COLO668 (cell line): ENCODE measurements at regions not wholly inside any gene's neighbourhood (a gene's known extent, or its start where the extent isn't known, plus 50 kb on each side); places are given as distances from the start of the nearest gene placed in this dataset.
"Not testable (repeated sequence)": the region's sequence is repeated elsewhere in the genome, so short reads cannot be mapped to it uniquely, and the experiment has no call there.

Experiments
- DNase-seq: peaks from one replicate; lab custom pipeline; 2025; ENCODE audit not compliant: unreplicated experiment; lab: John Stamatoyannopoulos, UW

DNA sequence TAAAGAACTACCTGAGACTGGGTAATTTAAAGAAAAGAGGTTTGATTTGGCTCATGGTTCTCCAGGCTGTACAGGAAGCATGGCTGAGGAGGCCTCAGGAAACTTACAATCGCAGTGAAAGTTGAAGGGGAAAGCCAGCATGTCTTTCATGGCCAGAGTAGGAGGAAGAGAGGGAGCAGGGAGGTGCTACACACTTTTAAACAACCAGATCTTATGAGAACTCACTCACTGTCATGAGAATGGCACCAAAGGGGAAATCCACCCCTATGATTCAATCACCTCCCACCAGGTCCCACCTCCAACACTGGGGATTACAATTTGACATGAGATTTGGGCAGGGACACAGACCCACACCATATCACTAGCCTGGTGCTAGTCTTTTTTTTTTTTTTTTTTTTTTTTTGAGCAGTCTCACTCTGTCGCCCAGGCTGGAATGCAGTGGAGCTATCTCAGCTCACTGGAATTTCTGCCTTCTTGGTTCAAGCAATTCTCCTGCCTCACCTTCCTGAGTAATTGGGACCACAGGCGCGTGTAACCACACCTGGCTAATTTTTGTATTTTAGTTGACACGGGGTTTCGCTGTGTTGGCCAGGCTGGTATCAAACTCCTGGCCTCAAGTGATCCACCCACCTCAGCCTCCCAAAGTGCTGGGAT is 56.4 kb upstream of the AUTS2 start:
- DNase-seq: not testable (repeated sequence)

DNA sequence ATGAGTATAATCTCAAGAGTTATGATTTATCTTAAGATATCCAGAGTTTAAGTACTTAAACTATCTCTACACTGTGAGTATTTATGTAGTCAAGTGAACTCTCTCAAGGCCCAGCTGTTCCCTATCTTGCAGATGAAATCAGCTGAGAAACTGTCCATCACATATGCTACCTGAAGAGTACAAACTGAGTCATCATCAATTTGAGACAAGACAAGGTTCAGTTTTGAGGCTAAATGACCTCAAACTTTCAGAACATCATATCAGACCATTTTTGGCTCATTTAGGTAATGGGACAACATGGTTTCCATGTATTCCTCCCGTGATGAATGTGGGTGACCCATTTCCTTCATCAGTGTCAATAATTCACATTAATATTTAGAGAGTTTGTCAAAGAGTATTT is 53.1 kb upstream of the AUTS2 start:
- no peak for DNase-seq
